GM21381 (cell line): ENCODE measurements at regions not wholly inside any gene's neighbourhood (a gene's known extent, or its start where the extent isn't known, plus 50 kb on each side); places are given as distances from the start of the nearest gene placed in this dataset.
"Not testable (repeated sequence)": the region's sequence is repeated elsewhere in the genome, so short reads cannot be mapped to it uniquely, and the experiment has no call there.

Experiments
- ATAC-seq: cut with Tn5 transposase; IDR thresholded peaks from one replicate; pipeline ENCODE4 v1.9.1; 2021; ENCODE audit warnings: mild to moderate bottlenecking, moderate library complexity; ENCODE audit not compliant: unreplicated experiment

DNA sequence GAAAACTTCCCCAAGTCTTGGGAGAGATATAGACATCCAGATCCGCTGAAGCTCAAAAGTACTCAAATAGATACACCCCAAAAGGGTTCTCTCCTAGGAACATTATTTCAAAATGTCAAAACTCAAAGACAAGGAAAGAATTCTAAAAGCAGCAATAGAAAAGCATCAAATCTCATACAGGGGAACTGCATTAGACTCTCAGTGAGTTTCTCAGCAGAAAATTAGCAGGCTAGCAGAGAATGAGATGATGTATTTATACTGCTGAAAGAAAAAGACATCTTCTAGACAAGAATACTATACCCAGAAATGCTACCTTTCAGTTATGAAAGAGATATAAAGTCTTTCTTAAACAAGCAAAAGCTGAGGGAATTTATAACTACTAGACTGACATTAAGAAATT, 75.5 kb upstream of the RIMS1 start:
- no peak for ATAC-seq

GRCh38 chr6:71822625-71823024, 63.7 kb upstream of the RIMS1 start:
- ATAC-seq: no peak

DNA sequence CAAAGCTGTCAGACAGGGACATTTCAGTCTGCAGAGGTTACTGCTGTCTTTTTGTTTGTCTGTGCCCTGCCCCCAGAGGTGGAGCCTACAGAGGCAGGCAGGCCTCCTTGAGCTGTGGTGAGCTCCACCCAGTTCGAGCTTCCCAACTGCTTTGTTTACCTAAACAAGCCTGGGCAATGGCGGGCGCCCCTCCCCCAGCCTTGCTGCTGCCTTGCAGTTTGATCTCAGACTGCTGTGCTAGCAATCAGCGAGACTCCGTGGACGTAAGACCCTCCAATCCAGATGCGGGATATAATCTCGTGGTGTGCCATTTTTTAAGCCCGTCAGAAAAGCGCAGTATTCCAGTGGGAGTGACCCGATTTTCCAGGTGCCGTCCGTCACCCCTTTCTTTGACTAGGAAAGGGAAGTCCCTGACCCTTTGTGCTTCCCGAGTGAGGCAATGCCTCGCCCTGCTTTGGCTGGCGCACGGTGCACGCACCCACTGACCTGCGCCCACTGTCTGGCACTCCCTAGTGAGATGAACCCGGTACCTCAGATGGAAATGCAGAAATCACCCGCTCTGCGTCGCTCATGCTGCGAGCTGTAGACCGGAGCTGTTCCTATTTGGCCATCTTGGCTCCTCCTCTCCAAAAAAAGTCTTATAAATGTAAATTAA, 54.1 kb upstream of the RIMS1 start:
- ATAC-seq: not testable (repeated sequence)
